CD4-positive, alpha-beta T cell (primary cell): ENCODE measurements at regions not wholly inside any gene's neighbourhood (a gene's known extent, or its start where the extent isn't known, plus 50 kb on each side); places are given as distances from the start of the nearest gene placed in this dataset.

ENCODE experiments used
- ATAC-seq: fragments of 200-7000 bp; cut with Tn5 transposase; one replicate; pipeline ENCODE4 v1.10.0; 2022; ENCODE audit warnings: mild to moderate bottlenecking; ENCODE audit not compliant: poor library complexity
- CTCF ChIA-PET: fragments of 350-600 bp; sonication (Branson Sonifier 250); formaldehyde crosslinking; loops from one replicate; lab custom pipeline; 2021; ENCODE audit warnings: antibody characterized with exemption, inconsistent platforms; lab: Charles Lee
- POLR2A ChIA-PET: fragments of 350-600 bp; sonication (Branson Sonifier 250); formaldehyde crosslinking; loops from one replicate; lab custom pipeline; 2021; ENCODE audit warnings: antibody characterized with exemption, inconsistent platforms; lab: Charles Lee
- DNase-seq, 14 experiments: peaks; one replicate each; pipeline ENCODE4 v3.0.0-alpha.2; 2013 to 2020; ENCODE audit warnings: mixed read lengths in 2 of 14
- H3K27ac ChIP-seq, 2 donors: one replicate each; pipeline versions ENCODE4 v1.5.1 to v1.7.0; 2013; ENCODE audit warnings: low read length in 2 of 2, low read depth in 1 of 2, mild to moderate bottlenecking in 1 of 2
- H3K27me3 ChIP-seq, 2 experiments: 1 replicate in 1 of 2; 2 replicates in 1 of 2; pipeline versions ENCODE4 v1.6.1 to v1.7.0; 2013; ENCODE audit warnings: low read length in 2 of 2, control low read depth in 1 of 2, mild to moderate bottlenecking in 1 of 2, moderate library complexity in 1 of 2; ENCODE audit not compliant: insufficient read depth in 2 of 2, control insufficient read depth in 1 of 2
- H3K36me3 ChIP-seq: one replicate; pipeline ENCODE4 v1.6.1; 2013; ENCODE audit warnings: low read length, control low read depth; ENCODE audit not compliant: insufficient read depth
- H3K4me1 ChIP-seq: one replicate; pipeline ENCODE4 v1.6.1; 2013; ENCODE audit warnings: low read length, control low read depth; ENCODE audit not compliant: insufficient read depth
- H3K4me3 ChIP-seq: one replicate; pipeline ENCODE4 v1.5.1; 2013; ENCODE audit warnings: mild to moderate bottlenecking, low read length, moderate library complexity
- H3K9me3 ChIP-seq, 2 experiments: 1 replicate in 1 of 2; 2 replicates in 1 of 2; pipeline versions ENCODE4 v1.6.1 to v1.7.0; 2013; ENCODE audit warnings: low read length in 2 of 2, mild to moderate bottlenecking in 2 of 2, control low read depth in 1 of 2, moderate library complexity in 1 of 2; ENCODE audit not compliant: control insufficient read depth in 1 of 2, insufficient read depth in 1 of 2
- H3K27ac Mint-ChIP-seq: one replicate; pipeline ENCODE4 v1.8.0; 2020; ENCODE audit warnings: mixed read lengths
- H3K27me3 Mint-ChIP-seq: one replicate; pipeline ENCODE4 v1.8.0; 2021; ENCODE audit warnings: mixed read lengths
- H3K36me3 Mint-ChIP-seq: one replicate; pipeline ENCODE4 v1.8.0; 2021; ENCODE audit warnings: low read depth, mixed read lengths
- H3K4me1 Mint-ChIP-seq: one replicate; pipeline ENCODE4 v1.8.0; 2021; ENCODE audit warnings: low read depth, mixed read lengths
- H3K4me3 Mint-ChIP-seq: one replicate; pipeline ENCODE4 v1.8.0; 2020; ENCODE audit warnings: mild to moderate bottlenecking, mixed read lengths
- H3K9me3 Mint-ChIP-seq: one replicate; pipeline ENCODE4 v1.8.0; 2020; ENCODE audit warnings: mixed read lengths
- intact Hi-C, 2 experiments: fragments of 100-400 bp; cut with DNase I in 1 of 2; cut with micrococcal nuclease in 1 of 2; formaldehyde crosslinking; loops; one replicate each; pipeline versions ENCODE4 v1.15.1 to v1.9.0; 2023 to 2025; cut with DNase I, micrococcal nuclease
- TF ChIP-seq, protein P1 (sequence below): fragments of 200-600 bp; IDR thresholded peaks from one replicate; pipeline ENCODE4 v1.8.0; 2022; ENCODE audit warnings: antibody characterized with exemption, mild to moderate bottlenecking

GRCh38 chr6:155936127-155936526 lies 480.5 kb upstream of the NOX3 start:
- CTCF ChIA-PET: no interaction called here
- no peak for ATAC-seq

GRCh38 chr6:155916846-155917624 lies 461.4 kb upstream of the NOX3 start:
- H3K27me3 ChIP-seq: no peaks in the 10 kb centered on the region
- no peaks in the 10 kb centered on the region for H3K4me1 ChIP-seq
- Mint-ChIP-seq H3K27me3 (no peaks in the 10 kb centered on the region), H3K4me3 (no peak overlapping the region), H3K4me1 (no peaks in the 10 kb centered on the region), H3K36me3 (peaks cover 5% of the 10 kb centered on the region), H3K9me3 (peaks cover 2% of the 10 kb centered on the region), H3K27ac (no peak overlapping the region)
- ATAC-seq (no peak), DNase-seq (no peak)
- TF ChIP-seq, protein P1, sequence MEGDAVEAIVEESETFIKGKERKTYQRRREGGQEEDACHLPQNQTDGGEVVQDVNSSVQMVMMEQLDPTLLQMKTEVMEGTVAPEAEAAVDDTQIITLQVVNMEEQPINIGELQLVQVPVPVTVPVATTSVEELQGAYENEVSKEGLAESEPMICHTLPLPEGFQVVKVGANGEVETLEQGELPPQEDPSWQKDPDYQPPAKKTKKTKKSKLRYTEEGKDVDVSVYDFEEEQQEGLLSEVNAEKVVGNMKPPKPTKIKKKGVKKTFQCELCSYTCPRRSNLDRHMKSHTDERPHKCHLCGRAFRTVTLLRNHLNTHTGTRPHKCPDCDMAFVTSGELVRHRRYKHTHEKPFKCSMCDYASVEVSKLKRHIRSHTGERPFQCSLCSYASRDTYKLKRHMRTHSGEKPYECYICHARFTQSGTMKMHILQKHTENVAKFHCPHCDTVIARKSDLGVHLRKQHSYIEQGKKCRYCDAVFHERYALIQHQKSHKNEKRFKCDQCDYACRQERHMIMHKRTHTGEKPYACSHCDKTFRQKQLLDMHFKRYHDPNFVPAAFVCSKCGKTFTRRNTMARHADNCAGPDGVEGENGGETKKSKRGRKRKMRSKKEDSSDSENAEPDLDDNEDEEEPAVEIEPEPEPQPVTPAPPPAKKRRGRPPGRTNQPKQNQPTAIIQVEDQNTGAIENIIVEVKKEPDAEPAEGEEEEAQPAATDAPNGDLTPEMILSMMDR: no peak
- no peak overlapping the region for H3K27ac ChIP-seq
- ChIA-PET CTCF (no interaction called here), POLR2A (no interaction called here)
- H3K4me3 ChIP-seq: no peak overlapping the region
- no peaks in the 10 kb centered on the region for H3K9me3 ChIP-seq
- H3K36me3 ChIP-seq: no peaks in the 10 kb centered on the region
- intact Hi-C loops: no loop called here

More at GRCh38 chr6:155936127-155936526, 480.5 kb upstream of the NOX3 start:
- H3K36me3 Mint-ChIP-seq: peaks cover 13% of the 10 kb centered on the region
- Histone ChIP-seq H3K4me1 (no peaks in the 10 kb centered on the region), H3K4me3 (no peak overlapping the region), H3K27ac (no peak overlapping the region), H3K36me3 (no peaks in the 10 kb centered on the region), H3K9me3 (peaks cover 0 to 3% of the 10 kb centered on the region in 2 experiments), H3K27me3 (no peaks in the 10 kb centered on the region)
- H3K27me3 Mint-ChIP-seq: no peaks in the 10 kb centered on the region
- no peak overlapping the region for H3K4me3 Mint-ChIP-seq
- POLR2A ChIA-PET: no interaction called here
- H3K4me1 Mint-ChIP-seq: no peaks in the 10 kb centered on the region
- TF ChIP-seq, protein P1: no peak
- H3K27ac Mint-ChIP-seq: no peak overlapping the region
- DNase-seq: no peak
- H3K9me3 Mint-ChIP-seq: peaks cover 9% of the 10 kb centered on the region
- intact Hi-C loops: no loop called here

DNA sequence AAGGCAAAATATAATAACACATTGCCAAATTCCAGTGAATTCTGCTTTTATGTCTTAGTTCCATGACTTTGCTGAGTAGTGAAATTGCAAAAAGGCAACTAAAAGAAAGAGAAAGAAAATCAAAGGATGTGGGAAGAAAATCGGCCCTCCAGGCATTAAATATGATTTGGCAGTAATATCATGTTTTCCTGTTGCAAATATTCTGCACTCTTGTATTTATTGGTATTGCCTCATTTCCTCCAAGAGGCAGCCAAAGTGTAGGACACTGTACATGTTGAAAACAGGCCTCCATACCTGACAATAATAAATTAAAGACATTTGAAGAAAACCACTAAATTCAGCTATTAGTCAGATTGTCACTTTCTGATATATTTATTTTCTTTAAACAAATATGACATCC lies 460.0 kb upstream of the NOX3 start:
- Histone ChIP-seq H3K36me3 (no peaks in the 10 kb centered on the region), H3K27me3 (no peaks in the 10 kb centered on the region), H3K27ac (no peak overlapping the region), H3K4me3 (no peak overlapping the region), H3K4me1 (no peaks in the 10 kb centered on the region), H3K9me3 (no peaks in the 10 kb centered on the region)
- intact Hi-C loops: no loop called here
- H3K4me1 Mint-ChIP-seq: no peaks in the 10 kb centered on the region
- ATAC-seq (no peak), DNase-seq (no peak)
- TF ChIP-seq, protein P1: no peak
- H3K27ac Mint-ChIP-seq: no peak overlapping the region
- H3K4me3 Mint-ChIP-seq: no peak overlapping the region
- H3K36me3 Mint-ChIP-seq: peaks cover 15% of the 10 kb centered on the region
- H3K9me3 Mint-ChIP-seq: peaks cover 4% of the 10 kb centered on the region
- ChIA-PET POLR2A (no interaction called here), CTCF (no interaction called here)
- no peaks in the 10 kb centered on the region for H3K27me3 Mint-ChIP-seq
